Gastroesophageal sphincter (tissue), 3 donors: ENCODE measurements at regions not wholly inside any gene's neighbourhood (a gene's known extent, or its start where the extent isn't known, plus 50 kb on each side); places are given as distances from the start of the nearest gene placed in this dataset.

ENCODE experiments used
- CTCF ChIP-seq, 4 experiments: fragments of 200-600 bp in 2 of 4; fragments of 450-650 bp in 2 of 4; sonication (generic) in 1 of 4; IDR thresholded peaks; one replicate each; pipeline ENCODE4 v1.5.1; 2017 to 2019; ENCODE audit warnings: antibody characterized with exemption in 4 of 4, mild to moderate bottlenecking in 2 of 4, moderate library complexity in 2 of 4
- EP300 ChIP-seq: sonication (generic); formaldehyde crosslinking; IDR thresholded peaks from one replicate; pipeline ENCODE4 v1.6.1; 2017; ENCODE audit warnings: antibody characterized with exemption, mild to moderate bottlenecking
- POLR2A ChIP-seq, 2 donors: fragments of 450-650 bp; IDR thresholded peaks; one replicate each; pipeline ENCODE4 v1.6.1; 2017; ENCODE audit warnings: antibody characterized with exemption in 2 of 2, mild to moderate bottlenecking in 2 of 2, moderate library complexity in 1 of 2
- POLR2AphosphoS5 ChIP-seq: sonication (generic); formaldehyde crosslinking; IDR thresholded peaks from one replicate; pipeline ENCODE4 v1.6.1; 2017; ENCODE audit warnings: antibody characterized with exemption

- TF ChIP-seq CTCF (IDR thresholded peaks at IDR 0.05) (no peak), POLR2A (IDR thresholded peaks at IDR 0.05) (no peak), EP300 (no peak), POLR2AphosphoS5 (no peak)
These were observed 736.7 kb upstream of the DPPA4 start for GRCh38 chr3:110074095-110074494.
